GM12865 (cell line): ENCODE measurements at regions not wholly inside any gene's neighbourhood (a gene's known extent, or its start where the extent isn't known, plus 50 kb on each side); places are given as distances from the start of the nearest gene placed in this dataset.
A peak's percentile ranks its signal among the peaks of the same experiment; 100 is the strongest.

Experiments used
- DNase-seq: peaks from one replicate; pipeline ENCODE4 v3.0.0; 2010; ENCODE audit warnings: low read depth
- H3K4me3 ChIP-seq: 2 replicates; pipeline ENCODE4 v1.5.1; 2011; ENCODE audit warnings: mild to moderate bottlenecking, low read depth, low read length, control low read depth
- TF ChIP-seq, protein P1 (sequence below): IDR thresholded peaks from 2 replicates; pipeline ENCODE4 v1.5.1; 2011; ENCODE audit warnings: low read length, control low read depth, low read depth, inconsistent platforms; ENCODE audit not compliant: insufficient read depth; ENCODE audit errors: missing control alignments

DNA sequence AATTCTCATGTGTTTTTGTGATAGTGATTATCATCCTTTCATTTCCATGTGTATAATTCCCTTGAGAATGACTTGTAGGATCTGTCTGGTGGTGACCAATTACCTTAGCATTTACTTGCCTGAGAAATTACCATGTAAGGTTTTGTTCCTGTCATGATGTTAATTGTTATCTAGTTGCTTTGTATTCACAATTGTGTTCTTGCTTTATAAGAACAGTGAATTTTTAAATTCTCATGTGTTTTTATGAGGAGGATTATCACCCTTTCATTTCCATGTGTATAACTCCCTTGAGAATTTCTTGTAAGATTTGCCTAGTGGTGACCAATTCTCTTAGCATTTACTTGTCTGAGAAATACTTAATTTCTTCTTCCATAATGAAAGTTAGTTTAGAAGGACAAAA, 758.2 kb upstream of the NDST4 start:
- TF ChIP-seq, protein P1, sequence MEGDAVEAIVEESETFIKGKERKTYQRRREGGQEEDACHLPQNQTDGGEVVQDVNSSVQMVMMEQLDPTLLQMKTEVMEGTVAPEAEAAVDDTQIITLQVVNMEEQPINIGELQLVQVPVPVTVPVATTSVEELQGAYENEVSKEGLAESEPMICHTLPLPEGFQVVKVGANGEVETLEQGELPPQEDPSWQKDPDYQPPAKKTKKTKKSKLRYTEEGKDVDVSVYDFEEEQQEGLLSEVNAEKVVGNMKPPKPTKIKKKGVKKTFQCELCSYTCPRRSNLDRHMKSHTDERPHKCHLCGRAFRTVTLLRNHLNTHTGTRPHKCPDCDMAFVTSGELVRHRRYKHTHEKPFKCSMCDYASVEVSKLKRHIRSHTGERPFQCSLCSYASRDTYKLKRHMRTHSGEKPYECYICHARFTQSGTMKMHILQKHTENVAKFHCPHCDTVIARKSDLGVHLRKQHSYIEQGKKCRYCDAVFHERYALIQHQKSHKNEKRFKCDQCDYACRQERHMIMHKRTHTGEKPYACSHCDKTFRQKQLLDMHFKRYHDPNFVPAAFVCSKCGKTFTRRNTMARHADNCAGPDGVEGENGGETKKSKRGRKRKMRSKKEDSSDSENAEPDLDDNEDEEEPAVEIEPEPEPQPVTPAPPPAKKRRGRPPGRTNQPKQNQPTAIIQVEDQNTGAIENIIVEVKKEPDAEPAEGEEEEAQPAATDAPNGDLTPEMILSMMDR: no peak
- DNase-seq: no peak
- no peak overlapping the region for H3K4me3 ChIP-seq

DNA sequence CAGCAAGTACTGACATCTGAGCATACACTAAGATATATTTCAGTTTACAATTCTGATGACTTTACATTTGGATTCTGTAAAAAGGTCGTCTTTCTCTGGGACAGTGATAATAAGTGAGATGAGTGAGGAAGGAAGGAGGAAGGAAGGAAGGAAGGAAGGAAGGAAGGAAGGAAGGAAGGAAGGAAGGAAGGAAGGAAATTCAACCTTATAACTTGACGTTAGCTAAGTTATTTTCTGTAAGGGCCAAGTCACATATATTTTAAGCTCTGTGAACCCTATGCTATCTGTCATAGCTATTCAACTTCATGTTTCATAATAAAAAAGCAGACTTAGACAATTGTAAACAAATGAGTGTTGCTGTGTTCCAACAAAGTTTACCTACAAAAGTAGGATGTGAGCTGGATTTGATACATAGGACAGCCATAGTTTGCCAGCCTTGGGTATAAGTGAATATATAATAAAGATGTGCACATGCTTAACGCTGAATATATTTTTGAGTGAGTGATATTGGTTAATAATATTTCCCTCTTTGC, 753.0 kb upstream of the NDST4 start:
- no peak overlapping the region for H3K4me3 ChIP-seq
- TF ChIP-seq, protein P1: no peak
- DNase-seq: no peak

DNA sequence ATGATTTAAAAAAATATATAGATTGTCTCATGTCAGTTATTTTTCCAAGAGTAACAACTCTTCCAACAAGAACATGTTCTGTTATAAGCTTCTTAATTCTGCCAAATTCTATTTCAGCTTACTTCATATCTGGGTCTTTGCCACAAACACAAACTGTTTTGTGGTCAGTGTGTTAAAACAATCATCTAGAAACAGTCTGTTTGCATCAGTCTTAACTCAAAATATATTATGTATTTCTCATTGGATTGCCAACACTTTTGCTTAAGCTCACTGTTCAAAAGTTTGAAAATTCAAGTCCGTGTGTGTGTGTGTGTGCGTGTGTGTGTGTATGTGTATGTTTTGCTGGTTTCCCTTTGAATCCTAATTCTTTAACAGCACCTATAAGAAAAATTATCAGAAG, 752.3 kb upstream of the NDST4 start:
- no peak for DNase-seq
- H3K4me3 ChIP-seq: no peak overlapping the region
- TF ChIP-seq, protein P1: no peak

DNA sequence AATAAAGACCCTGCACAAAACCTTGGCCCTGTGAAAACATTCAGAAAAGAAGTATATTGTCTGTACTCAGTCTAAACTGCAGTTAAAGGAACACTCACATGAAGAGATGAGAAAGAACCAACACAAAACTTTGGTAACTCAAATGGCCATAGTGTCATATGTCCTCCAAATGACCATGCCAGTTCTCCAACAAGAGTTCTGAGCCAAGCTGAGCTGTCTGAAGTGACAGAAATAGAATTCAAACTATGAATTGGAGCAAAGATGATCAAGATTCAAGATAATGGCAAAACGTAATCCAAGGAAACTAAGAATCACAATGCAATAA, 739.3 kb upstream of the NDST4 start:
- TF ChIP-seq, protein P1: no peak
- no peak overlapping the region for H3K4me3 ChIP-seq
- no peak for DNase-seq

DNA sequence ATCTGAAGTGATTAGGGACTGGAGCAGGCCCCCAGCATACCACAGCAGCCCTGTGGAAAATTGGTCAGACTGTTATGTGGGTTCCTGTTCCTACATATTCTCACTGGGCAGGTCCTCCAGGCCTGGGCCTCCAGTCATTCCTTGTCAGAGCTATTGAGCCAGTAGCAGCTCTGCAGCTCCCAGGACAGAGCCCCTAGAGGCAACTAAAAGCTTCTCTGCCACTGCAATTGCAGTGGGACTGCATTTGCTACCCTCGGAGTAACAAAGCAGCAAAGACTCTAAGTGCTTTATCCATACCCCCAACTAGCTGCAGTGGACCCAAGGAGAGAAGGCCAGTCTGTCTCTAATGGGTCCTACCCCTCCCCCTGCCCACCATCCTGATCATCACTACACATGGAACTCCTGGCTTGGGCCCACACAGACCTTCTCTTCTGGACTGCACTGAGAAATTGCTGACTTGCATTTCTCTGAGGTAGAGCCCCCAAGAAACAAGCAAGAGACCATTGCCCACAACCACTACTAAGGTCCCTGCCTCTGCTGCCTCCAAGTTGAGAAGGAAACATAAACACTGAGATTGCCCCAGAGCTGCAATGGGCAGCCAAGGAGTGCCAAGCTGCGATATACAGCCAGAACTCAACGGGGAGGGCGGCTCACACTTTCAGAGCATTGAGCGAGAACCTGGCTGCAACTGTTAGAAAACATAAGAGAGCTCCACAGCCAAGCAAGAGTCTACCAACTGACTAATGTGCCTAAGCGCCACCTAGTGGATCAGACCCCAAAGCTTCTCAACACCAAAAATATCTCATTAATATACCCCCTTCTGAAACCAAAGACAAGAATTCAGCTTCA, 738.7 kb upstream of the NDST4 start:
- DNase-seq: peak; percentile 84
- TF ChIP-seq, protein P1: peak; percentile 69
- H3K4me3 ChIP-seq: no peak overlapping the region

DNA sequence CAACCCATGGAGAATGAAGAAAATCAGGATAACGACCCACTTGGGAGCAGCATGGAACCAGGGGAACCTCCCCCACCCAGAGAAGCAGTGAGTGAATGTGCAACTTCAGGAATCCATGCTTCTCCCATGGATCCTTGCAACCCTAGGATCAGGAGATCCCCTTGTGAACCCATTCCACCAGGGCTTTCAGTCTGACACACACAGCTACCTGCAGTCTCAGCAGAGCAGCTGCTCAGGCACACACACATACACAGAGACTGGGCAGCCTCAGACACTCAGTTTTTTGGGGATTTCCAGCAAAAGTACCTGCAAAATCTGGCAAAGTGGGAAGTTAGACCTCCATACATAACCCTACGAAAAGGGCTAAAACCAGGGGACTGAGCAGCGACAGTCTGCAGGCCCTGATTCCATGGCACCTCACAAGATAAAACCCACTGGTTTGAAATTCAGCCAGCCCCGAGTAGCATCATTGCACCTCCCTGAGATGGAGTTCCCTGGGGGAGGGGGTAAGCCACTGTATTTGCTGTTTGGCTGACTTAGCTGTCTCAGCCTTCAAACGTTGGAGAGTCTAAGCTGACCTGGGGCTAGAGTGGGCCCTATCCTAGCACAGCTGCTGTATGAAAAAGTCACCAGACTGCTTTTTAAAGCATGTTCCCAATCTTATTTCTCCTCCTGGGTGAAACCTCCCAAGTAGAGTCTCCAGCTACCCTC, 737.5 kb upstream of the NDST4 start:
- peak; percentile 67 for DNase-seq
- TF ChIP-seq, protein P1: no peak
- H3K4me3 ChIP-seq: no peak overlapping the region
